ENCODE measurements at regions not wholly inside any gene's neighbourhood (a gene's known extent, or its start where the extent isn't known, plus 50 kb on each side); places are given as distances from the start of the nearest gene placed in this dataset.

DNA sequence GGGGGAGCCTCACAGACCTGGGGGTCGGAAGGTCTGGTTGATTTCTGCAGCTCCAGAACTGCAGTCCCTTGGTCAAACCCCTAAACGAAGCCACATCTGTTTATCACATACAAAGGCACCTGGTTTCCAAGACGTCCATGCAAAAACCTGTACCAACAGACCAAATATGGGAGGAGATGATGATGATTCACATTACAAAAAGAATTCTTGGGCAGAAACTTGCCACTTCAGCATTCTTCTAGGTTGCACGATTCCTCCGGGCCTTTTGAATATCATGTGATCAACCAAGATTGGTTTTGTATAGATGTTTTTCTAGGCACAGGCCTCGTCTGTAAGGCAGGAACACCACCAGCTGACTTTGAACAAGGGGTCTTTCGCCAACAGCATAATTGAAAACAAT is 466.3 kb downstream of the SOX9 start:
- Mint-ChIP-seq H3K4me3 (no peak overlapping the region), H3K27ac (no peak overlapping the region)
- CTCF ChIA-PET: interaction anchor here (2.3 kb wide), 1 partner anchor 27 kb away, joined by 9 read pairs; no protein-coding TSS in a partner anchor

DNA sequence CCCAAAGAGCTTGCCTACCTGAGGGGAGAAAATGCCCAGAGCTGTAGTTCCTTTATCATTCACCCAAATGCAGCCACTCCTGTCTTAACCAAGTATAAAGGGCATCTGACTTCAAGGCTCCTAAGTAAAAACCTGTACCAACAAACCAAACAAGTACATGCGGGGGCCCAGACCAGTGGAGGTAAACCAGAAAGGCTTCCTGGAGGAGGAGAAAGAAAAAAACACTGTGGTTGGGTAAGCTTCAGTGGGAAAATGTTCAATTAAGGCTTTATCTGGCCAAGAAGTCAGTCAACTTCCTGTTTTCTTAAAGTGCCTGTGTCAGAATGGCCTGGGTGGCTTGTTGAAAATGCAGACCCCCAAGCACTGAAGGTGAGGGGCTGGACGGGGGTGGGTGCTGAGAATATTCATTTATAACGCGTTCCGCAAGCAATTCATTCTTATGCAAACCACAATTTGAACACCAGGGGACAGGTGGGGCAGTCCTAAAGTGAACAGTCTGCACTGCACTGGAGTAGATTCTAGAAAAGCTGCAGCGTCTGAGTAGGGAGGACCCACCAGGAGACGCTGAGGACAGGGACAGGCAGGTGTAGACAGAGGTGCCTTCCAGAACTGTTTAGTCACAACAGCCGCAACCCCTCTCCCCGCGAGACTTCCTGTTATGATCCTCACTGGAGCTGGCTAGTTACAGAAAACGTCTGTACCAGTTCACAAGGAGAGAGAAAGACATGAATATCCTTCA is 467.1 kb downstream of the SOX9 start:
- no peak overlapping the region for H3K4me3 Mint-ChIP-seq
- DNase-seq (peak; percentile 36), ATAC-seq (peak; percentile 38)
- ChIA-PET POLR2A (no interaction called here), CTCF (interaction anchor here (0.5 to 2.3 kb wide), 4 partner anchors 28 to 313 kb away, joined by 3 to 9 read pairs (median 3); no protein-coding TSS in a partner anchor)
- H3K36me3 Mint-ChIP-seq (ENCODE audit: low read depth): no peaks in the 10 kb centered on the region
- H3K9me3 Mint-ChIP-seq (ENCODE audit: low read depth): no peaks in the 10 kb centered on the region
- H3K27me3 Mint-ChIP-seq: peaks cover 29% of the 10 kb centered on the region
- H3K4me1 Mint-ChIP-seq: peaks cover 26% of the 10 kb centered on the region
- no peak overlapping the region for H3K27ac Mint-ChIP-seq
- intact Hi-C loops (cut with DNase I, micrococcal nuclease): no loop called here

More for the DNA sequence above, 466.3 kb downstream of the SOX9 start:
- Mint-ChIP-seq H3K4me1 (peaks cover 26% of the 10 kb centered on the region), H3K27me3 (peaks cover 26% of the 10 kb centered on the region), H3K36me3 (ENCODE audit: low read depth) (no peaks in the 10 kb centered on the region), H3K9me3 (ENCODE audit: low read depth) (no peaks in the 10 kb centered on the region)
- intact Hi-C loops (cut with DNase I, micrococcal nuclease): no loop called here
- POLR2A ChIA-PET: no interaction called here
- DNase-seq (no peak), ATAC-seq (no peak)

DNA sequence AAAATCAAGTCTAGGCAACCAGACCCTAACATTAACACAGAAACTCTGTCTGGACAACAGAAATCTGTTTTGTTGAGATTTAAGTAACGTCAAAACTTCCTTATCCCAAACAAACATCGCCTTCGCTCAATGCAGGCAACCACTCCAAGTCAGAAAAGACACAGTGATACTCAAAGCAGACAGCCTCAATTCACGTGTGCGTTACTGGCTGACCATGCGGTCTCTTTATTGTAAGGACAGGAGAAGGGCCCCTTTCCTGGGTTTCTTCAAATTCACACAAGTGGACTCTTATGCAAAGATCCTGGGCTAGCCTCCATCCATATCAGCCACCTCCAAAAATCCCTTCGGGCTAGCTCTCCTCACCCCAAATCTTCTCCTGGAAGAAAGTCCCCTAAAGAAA is 467.7 kb downstream of the SOX9 start:
- intact Hi-C loops (cut with DNase I, micrococcal nuclease): no loop called here

DNA sequence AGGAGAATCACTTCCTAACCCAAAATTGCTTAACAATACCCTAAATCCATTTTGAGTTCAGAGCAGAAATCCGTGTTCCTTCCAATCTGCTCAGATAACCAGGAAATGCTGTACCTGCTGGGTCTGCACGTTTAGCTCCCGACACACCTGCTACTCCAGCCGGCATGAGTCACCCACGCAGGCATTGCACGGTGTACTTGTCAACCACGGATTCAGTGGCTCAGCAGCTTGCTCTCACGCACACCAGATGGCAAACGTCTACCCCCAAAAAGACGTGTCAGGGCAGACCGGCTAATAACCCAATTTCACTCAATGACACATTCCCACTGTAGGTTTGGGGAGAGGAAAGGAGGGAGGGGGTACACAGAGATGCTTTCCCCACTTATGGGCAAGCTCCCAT is 468.1 kb downstream of the SOX9 start:
- H3K27ac Mint-ChIP-seq: no peak overlapping the region
- H3K9me3 Mint-ChIP-seq (ENCODE audit: low read depth): no peaks in the 10 kb centered on the region
- peaks cover 31% of the 10 kb centered on the region for H3K27me3 Mint-ChIP-seq
- ChIA-PET POLR2A (no interaction called here), CTCF (interaction anchor here (0.5 to 2.3 kb wide), 5 partner anchors 29 to 314 kb away, joined by 3 to 9 read pairs (median 3); no protein-coding TSS in a partner anchor)
- peak; percentile 42 for DNase-seq
- no peak for ATAC-seq
- peaks cover 27% of the 10 kb centered on the region for H3K4me1 Mint-ChIP-seq
- peak overlapping the region; percentile 20 for H3K4me3 Mint-ChIP-seq
- intact Hi-C loops (cut with DNase I, micrococcal nuclease): no loop called here
- no peaks in the 10 kb centered on the region for H3K36me3 Mint-ChIP-seq (ENCODE audit: low read depth)

More for the DNA sequence above, 467.7 kb downstream of the SOX9 start:
- ATAC-seq: no peak
- Mint-ChIP-seq H3K4me1 (peaks cover 27% of the 10 kb centered on the region), H3K9me3 (ENCODE audit: low read depth) (no peaks in the 10 kb centered on the region), H3K4me3 (peak overlapping the region; percentile 20), H3K27ac (no peak overlapping the region), H3K36me3 (ENCODE audit: low read depth) (no peaks in the 10 kb centered on the region), H3K27me3 (peaks cover 31% of the 10 kb centered on the region)
- no peak for DNase-seq
- ChIA-PET POLR2A (no interaction called here), CTCF (interaction anchor here (0.5 to 2.3 kb wide), 5 partner anchors 28 to 314 kb away, joined by 3 to 9 read pairs (median 3); no protein-coding TSS in a partner anchor)

DNA sequence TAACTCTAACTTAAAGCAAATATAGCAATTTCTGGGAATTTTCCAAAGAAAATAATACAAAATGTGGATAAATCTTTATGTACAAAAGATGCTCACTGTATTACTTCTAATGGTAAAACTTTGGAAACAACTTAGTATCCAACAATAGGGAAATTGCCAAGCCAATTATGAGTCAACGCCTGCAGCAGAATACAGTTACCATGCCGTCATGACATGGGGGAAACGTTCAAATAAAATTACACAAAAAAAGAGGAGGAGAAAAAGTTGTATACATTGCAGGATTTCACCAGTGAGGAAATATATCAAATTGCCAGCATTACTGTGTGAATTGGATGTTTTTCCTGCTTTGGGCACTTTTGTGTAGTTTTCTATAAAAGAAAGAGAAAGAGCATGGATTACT is 469.6 kb downstream of the SOX9 start:
- no peaks in the 10 kb centered on the region for H3K36me3 Mint-ChIP-seq (ENCODE audit: low read depth)
- H3K27ac Mint-ChIP-seq: no peak overlapping the region
- ATAC-seq: no peak
- POLR2A ChIA-PET: no interaction called here
- DNase-seq: no peak
- H3K4me1 Mint-ChIP-seq: peaks cover 27% of the 10 kb centered on the region
- peaks cover 42% of the 10 kb centered on the region for H3K27me3 Mint-ChIP-seq
- intact Hi-C loops (cut with DNase I, micrococcal nuclease): no loop called here
- no peak overlapping the region for H3K4me3 Mint-ChIP-seq
- CTCF ChIA-PET: no interaction called here
- no peaks in the 10 kb centered on the region for H3K9me3 Mint-ChIP-seq (ENCODE audit: low read depth)

DNA sequence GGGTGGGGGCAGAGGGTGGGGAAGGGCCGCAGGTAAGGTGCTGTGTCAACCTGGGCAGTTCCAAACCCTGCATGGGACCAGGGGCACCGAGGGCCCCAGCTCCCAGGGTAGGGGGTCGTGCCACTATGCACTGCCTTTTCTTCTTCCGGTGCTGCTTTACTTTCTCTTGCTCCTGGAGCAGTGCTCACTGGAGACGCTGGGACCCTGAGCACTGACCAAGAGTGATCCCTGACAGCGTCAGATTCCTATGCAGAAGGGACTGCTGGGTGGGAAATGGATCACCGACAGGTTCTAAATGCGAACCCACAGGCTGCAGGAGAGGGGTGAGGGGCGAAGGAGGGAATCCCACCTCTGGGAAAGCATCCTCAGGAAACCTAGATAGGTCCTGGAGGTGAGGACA is 470.1 kb downstream of the SOX9 start:
- intact Hi-C loops (cut with DNase I, micrococcal nuclease): no loop called here
- Mint-ChIP-seq H3K27ac (no peak overlapping the region), H3K36me3 (ENCODE audit: low read depth) (no peaks in the 10 kb centered on the region), H3K4me3 (peak overlapping the region; percentile 75), H3K27me3 (peaks cover 42% of the 10 kb centered on the region), H3K9me3 (ENCODE audit: low read depth) (no peaks in the 10 kb centered on the region), H3K4me1 (peaks cover 27% of the 10 kb centered on the region)
- DNase-seq: no peak
- ChIA-PET CTCF (no interaction called here), POLR2A (no interaction called here)
- no peak for ATAC-seq

DNA sequence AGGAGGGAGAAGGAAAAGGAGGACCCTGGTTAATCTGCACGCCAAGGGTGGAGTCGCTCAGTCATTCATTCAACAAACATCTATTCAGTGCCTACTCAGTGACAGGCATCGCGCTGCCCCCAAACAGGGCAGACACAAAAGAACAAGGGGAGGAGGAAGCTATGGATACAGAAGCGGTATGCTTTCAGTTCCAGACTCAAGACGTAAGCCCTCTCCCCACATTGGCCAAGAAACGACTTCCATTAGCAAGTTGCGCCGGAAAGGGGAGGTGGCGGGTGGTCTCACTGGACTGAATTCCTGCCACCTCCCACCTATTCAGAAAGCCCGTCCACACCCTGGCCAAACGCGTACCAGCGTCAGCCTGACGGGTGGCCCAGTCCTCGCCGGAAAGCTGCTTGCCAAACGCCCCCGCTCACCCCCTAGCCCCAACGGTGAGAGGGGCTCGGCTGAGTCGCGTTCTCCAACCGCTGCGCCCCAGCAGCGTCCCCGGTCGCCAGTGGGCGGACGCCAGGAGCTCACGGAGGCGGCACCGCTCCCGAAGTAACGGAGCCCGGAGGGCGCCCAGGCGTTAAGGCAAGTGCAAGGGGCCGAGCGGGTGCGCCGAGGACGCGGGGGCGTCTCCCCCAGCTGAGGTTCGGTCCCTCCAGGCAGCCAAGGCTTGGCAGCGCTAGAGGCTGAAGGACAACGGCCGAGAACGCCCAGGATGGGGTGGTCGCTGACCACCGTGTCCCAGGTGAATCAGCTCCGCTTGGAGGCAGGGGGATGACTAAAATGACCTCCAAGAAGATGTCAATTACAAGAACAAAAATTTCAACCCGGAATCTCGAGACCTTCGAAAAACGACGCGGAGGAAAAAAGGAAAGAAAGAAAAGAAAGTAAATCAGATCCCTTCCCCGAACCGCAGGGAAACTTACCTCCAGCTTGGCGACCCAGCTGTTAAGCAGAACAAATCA is 470.7 kb downstream of the SOX9 start:
- peaks cover 27% of the 10 kb centered on the region for H3K4me1 Mint-ChIP-seq
- no peak for ATAC-seq
- H3K27me3 Mint-ChIP-seq: peaks cover 42% of the 10 kb centered on the region

DNA sequence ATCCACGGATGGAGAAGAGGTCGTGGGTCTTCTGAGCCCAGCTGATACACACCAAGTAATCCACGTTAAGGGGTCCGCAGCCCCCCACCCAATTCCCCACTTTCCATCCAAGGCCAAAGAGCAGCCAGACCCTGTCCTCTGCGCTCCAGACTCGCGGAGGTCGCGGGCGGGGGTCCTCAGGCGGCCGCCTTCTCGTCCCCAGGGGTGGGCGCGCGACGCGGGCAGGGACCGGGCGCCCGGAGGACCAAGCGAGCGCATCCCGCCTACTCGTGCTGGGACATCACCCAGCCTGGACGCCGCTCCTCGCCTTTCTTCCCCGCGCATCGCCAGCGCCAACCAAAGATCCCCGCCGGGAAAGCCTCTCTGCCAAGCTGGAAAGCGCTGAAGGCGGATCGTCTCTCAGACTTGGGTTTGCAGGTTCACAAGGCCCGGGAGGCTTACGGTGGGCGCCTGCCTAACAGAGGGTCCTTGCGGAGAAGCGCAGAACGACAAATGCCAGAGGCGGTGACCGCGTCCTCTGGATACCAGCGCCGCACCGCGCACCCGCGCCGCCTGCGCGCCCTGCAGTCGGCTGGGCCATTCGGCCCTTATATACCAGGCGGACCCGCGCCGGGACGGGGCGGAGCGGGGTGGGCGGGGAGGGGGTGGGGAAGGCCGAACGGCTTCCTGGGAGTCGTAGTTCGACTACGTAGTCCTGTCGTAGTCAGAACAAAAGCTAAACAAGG is 471.6 kb downstream of the SOX9 start:
- POLR2A ChIA-PET: no interaction called here
- peaks cover 44% of the 10 kb centered on the region for H3K27me3 Mint-ChIP-seq
- peaks cover 27% of the 10 kb centered on the region for H3K4me1 Mint-ChIP-seq
- intact Hi-C loops (cut with DNase I, micrococcal nuclease): loop anchor here in 1 of 2 experiments (1.0 kb wide), 2 partner anchors 600 to 640 kb away; a partner anchor contains a TSS
- H3K4me3 Mint-ChIP-seq: peak overlapping the region; percentile 75
- peak; percentile 79 for DNase-seq
- H3K9me3 Mint-ChIP-seq (ENCODE audit: low read depth): no peaks in the 10 kb centered on the region
- peak; percentile 80 for ATAC-seq
- H3K27ac Mint-ChIP-seq: peak overlapping the region; percentile 71
- no peaks in the 10 kb centered on the region for H3K36me3 Mint-ChIP-seq (ENCODE audit: low read depth)
- CTCF ChIA-PET: interaction anchor here (0.6 to 0.7 kb wide), 3 partner anchors 136 to 565 kb away, joined by 3 to 5 read pairs (median 3); no protein-coding TSS in a partner anchor

More for the DNA sequence above, 470.7 kb downstream of the SOX9 start:
- Mint-ChIP-seq H3K4me3 (peak overlapping the region; percentile 75), H3K9me3 (ENCODE audit: low read depth) (no peaks in the 10 kb centered on the region), H3K36me3 (ENCODE audit: low read depth) (no peaks in the 10 kb centered on the region), H3K27ac (peak overlapping the region; percentile 71)
- peak; percentile 29 for DNase-seq
- intact Hi-C loops (cut with DNase I, micrococcal nuclease): loop anchor here in 1 of 2 experiments (1.0 kb wide), 2 partner anchors 601 to 641 kb away; a partner anchor contains a TSS
- ChIA-PET POLR2A (no interaction called here), CTCF (no interaction called here)

DNA sequence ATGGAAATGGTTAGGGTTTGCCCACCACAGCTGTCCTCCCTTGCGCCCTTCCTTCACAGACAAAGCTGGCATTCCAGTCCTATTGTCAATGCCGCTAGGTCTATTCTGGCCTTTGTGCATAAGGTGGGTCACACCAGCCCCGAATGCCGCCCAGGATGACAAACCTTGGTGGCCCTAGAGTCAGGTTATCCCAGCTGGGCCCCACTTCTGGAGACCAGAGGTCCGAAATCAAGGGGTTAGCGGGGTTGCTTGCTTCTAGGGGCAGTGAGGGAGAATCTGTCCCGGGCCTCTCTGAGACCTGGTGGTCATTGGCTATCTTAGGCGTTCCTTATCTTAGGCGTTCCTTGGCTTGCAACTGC is 472.1 kb downstream of the SOX9 start:
- ATAC-seq (no peak), DNase-seq (no peak)
- Mint-ChIP-seq H3K4me1 (peaks cover 22% of the 10 kb centered on the region), H3K9me3 (ENCODE audit: low read depth) (no peaks in the 10 kb centered on the region), H3K27ac (no peak overlapping the region), H3K36me3 (ENCODE audit: low read depth) (no peaks in the 10 kb centered on the region), H3K27me3 (peaks cover 43% of the 10 kb centered on the region), H3K4me3 (no peak overlapping the region)
- intact Hi-C loops (cut with DNase I, micrococcal nuclease): loop anchor here in 1 of 2 experiments (1.0 kb wide), 2 partner anchors 599 to 639 kb away; a partner anchor contains a TSS
- ChIA-PET POLR2A (no interaction called here), CTCF (interaction anchor here (0.6 to 0.7 kb wide), 3 partner anchors 136 to 564 kb away, joined by 3 to 5 read pairs (median 3); no protein-coding TSS in a partner anchor)

DNA sequence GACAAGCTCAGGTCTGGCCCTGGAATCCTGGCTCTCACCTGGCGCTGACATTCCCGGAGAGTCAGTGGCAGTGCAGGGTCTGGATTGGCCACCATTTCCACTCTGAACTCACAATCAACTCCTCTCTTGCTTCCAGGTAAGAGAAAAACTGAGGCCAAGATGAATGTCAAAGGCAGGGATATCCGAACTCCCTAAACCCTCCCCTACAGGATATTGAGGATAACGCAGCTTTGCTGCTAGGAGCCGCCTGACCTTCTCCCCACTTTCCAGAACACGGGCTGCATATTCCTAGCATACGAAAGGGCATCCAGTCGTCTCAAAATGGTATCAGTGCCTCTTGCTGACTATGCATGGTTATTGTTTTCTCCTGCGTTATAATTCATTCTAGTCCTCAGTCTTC is 473.4 kb downstream of the SOX9 start:
- Mint-ChIP-seq H3K27ac (no peak overlapping the region), H3K27me3 (peaks cover 37% of the 10 kb centered on the region), H3K4me1 (peaks cover 10% of the 10 kb centered on the region), H3K9me3 (ENCODE audit: low read depth) (no peaks in the 10 kb centered on the region), H3K36me3 (ENCODE audit: low read depth) (no peaks in the 10 kb centered on the region), H3K4me3 (no peak overlapping the region)
- DNase-seq (no peak), ATAC-seq (no peak)
- POLR2A ChIA-PET: no interaction called here
- CTCF ChIA-PET: no interaction called here
- intact Hi-C loops (cut with DNase I, micrococcal nuclease): no loop called here

Measured in activated CD4-positive, alpha-beta T cell treated with anti-CD3 and anti-CD28 coated beads for 36 hours (primary cell).